ENCODE measurements at regions not wholly inside any gene's neighbourhood (a gene's known extent, or its start where the extent isn't known, plus 50 kb on each side); places are given as distances from the start of the nearest gene placed in this dataset.

DNA sequence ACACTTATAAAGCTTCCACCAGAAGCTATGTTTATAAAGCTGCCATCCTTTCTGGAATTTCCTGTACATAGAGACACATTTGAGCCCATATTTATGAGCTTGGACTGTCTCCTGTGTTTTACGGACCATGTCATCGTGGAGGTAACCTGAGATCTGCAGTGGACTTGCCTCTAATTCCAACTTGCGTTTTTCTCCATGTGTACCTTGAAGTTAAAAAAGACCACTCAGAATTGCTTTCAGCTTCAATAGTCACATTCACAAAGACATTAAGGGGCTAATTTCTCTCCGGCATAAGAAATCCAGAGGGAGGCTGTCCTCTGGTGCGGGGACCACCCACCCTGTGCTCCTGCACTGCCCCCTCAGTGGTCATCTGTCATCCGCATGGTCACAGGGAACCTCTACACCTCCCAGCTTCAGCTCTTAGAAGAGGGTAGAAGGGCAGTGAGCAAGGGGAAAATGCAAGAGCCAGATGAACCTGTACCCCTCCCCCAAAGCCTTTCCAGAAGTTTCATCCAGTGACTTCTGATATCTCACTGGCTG, 521.4 kb upstream of the CAMK1G start:
- no peaks in the 10 kb centered on the region for H3K9me3 Mint-ChIP-seq
- ATAC-seq (no peak), DNase-seq (ENCODE audit: low spot score in 2 of 2) (no peak)
- H3K27ac Mint-ChIP-seq: no peak overlapping the region
- H3K36me3 Mint-ChIP-seq: no peaks in the 10 kb centered on the region

DNA sequence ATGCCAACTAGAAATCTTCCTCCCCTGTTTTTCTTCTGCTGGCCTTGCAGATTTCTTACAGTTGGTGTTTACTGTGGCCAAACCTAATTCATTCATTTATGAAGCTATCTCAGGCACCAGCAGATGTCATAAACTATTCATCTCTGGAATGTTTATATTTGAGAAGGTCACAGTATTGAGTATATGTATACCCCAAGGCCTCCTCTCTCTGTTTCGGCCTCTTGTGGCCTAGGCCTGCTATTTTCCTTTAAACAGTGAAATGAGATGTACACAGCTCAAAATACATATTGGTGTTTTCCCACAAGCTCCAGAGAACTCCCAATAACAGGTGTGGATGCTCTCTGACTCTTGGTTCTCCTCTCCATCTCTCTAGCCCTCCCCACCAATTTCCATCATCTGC, 520.7 kb upstream of the CAMK1G start:
- no peak overlapping the region for H3K27ac Mint-ChIP-seq
- no peaks in the 10 kb centered on the region for H3K36me3 Mint-ChIP-seq
- DNase-seq (ENCODE audit: low spot score in 2 of 2): no peak
- no peaks in the 10 kb centered on the region for H3K9me3 Mint-ChIP-seq
- no peak for ATAC-seq

DNA sequence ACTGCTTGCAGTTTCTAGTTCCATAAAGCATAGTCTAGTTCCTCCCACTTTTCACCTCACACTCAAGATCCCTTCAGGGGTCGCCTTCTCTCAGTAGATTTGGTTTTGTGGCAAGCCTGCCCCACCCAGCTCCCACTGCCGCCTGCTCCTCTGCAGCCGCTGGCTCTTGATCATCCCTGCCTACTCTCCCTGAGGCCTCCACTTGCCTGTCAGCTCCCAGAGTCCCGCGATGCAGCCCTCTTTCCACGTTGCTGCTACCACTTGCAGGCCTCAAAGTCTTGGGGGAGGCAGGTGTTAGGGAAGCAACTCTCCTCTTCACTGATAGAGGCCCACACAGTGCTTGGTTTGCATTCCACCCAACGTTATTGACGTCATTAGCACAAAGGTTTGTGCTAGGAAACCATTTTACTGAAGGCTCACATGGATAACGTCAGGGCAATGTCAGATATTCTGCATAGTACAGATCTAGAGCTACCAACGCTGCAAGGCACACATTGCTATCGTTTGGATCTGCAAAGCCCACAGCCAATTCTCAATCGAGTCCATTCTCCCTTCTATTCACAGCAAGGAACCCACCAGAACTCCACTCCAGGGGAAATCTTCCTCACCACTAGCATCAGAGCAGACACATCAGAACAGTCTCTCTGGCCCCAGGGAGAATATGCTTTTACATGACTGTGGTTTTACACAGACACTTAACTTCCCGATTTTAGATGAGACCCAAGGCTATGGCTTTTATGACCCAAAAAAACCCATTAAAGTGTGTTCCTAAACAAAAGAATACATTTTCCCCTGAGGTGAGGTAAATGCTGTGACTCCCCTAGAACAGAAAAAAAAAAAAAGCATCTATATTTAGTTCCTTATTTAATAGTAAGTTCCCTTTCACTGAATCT, 519.5 kb upstream of the CAMK1G start:
- no peak overlapping the region for H3K27ac Mint-ChIP-seq
- ATAC-seq (no peak), DNase-seq (ENCODE audit: low spot score in 2 of 2) (no peak)

DNA sequence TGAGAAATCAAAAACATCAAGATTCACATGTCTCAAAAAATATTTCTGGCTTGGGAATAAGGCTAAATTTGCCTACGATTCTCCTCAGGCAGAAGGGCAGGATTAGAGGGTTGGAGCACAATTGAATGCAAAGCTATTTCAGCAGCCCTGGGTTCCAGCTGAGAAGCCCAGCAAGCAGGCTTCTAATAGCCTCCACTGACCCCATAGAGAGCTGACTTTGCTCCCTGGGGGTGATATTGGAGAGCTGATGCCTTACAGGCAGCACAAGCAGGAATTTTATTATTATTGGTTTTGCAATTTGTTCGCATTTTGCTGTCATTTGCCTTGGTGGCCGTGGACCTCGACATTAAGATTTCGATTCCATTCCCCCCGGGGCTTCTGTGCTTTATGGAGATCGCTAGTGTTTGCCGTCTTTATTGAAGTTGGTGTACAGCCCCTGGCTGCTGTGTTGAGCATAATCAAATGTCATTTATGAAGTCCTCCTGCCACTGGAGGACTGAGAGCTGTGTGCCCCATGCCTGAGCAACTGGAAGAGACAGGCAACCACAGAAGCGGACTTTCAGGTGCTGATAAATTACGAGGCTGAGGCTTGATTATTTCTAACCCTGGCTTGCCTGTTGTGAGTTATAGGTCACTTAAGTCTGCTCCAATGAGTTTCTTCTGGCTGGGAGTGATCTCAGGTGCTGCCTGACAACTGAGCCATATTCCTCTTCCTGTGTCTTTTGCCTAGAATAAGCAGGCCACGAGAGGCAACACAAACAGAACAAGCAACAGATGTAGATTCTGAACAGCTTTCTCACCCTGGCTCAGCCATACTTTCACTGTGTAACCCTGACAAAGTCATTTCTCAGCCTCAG, 518.4 kb upstream of the CAMK1G start:
- DNase-seq (ENCODE audit: low spot score in 2 of 2) (no peak), ATAC-seq (no peak)
- Mint-ChIP-seq H3K27ac (no peak overlapping the region), H3K36me3 (no peaks in the 10 kb centered on the region), H3K9me3 (no peaks in the 10 kb centered on the region)

More for the DNA sequence above, 519.5 kb upstream of the CAMK1G start:
- no peaks in the 10 kb centered on the region for H3K9me3 Mint-ChIP-seq
- H3K36me3 Mint-ChIP-seq: no peaks in the 10 kb centered on the region

DNA sequence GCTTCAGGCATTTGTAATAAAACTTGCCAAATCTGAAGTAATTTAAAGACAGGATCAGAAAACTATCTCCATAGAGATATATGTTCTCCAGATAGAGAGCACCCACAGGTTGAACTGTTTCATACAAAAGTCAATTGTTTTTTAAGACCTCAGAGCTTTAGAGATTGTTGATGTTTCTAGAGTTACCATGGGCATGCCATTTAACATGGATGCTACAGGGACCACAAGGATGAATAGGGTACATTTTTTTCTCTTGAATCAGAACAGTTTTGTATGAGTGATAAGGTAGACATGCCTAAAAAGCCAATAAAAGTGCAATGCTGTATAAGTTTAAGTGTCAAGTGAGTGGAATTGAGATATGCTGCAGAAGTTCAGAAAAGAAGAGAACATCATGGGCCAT, 511.0 kb upstream of the CAMK1G start:
- Mint-ChIP-seq H3K9me3 (no peaks in the 10 kb centered on the region), H3K27ac (no peak overlapping the region), H3K36me3 (no peaks in the 10 kb centered on the region)
- ATAC-seq (no peak), DNase-seq (ENCODE audit: low spot score in 2 of 2) (no peak)

DNA sequence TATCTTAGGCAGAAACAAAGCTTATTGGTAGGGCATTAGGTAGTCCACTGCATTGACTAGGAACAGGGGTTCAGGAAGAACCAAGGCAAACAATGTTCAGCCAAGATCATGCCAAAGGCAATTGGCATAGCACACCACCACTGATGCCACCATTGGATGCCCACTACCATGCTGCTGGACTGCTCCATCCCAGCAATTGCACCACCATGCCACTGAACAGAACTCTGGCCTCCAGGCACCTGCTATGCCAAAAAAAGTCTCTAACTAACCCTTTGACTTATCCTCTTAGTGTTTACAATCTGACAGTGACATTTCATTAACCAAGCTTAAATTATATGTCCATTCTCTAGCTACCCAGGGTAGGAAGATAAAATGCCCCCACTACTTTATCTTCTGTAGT, 509.6 kb upstream of the CAMK1G start:
- ATAC-seq (no peak), DNase-seq (ENCODE audit: low spot score in 2 of 2) (no peak)
- Mint-ChIP-seq H3K36me3 (no peaks in the 10 kb centered on the region), H3K9me3 (no peaks in the 10 kb centered on the region), H3K27ac (no peak overlapping the region)

DNA sequence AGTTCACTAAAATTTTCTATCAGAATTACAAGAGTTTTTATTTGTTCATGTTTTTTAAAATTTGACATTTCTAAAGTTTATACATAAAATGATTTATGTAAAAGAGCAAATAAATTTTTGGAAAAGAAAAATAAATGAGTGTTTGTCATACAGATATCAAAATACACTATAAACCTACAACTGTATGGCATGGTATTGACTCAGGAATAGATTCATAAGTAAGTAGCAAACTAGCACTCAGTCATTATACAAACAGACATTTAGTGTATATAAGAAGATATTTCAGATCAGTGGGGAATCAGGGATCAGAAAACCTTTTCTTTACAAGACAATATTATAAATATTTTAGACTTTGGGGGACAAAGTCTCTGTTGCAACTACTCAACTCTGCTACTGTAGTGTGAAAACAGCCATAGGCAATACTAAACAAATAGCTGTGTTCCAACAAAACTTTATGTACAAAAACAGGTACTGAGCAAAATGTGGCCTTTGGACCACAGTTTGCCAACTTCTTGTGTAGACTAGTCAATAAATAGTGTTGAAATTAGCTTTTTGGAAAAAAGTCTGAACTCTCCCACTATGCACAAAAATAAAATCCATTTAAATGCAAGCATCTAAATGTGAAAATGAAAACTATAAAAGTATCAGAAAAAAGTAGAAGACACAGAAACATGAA, 508.8 kb upstream of the CAMK1G start:
- Mint-ChIP-seq H3K36me3 (no peaks in the 10 kb centered on the region), H3K27ac (no peak overlapping the region), H3K9me3 (no peaks in the 10 kb centered on the region)
- DNase-seq (ENCODE audit: low spot score in 2 of 2) (no peak), ATAC-seq (no peak)

DNA sequence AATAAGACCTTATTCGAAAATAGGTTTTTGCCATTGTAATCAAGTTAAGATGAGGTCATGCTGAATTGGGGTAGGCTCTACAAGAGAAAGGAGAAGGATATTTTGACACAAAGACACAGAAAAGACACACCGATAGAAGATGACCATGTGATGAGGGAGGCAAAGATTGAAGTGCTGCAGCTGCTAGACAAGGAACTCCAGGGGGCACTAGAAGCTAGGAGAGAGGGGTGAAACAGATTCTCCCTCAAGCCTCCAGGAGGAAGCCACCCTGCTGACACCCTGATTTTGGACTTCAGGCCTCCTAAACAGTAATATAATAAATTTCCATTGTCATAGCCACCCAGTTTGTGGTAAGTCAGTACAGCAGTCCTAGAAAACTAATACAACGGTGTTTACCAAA, 506.8 kb upstream of the CAMK1G start:
- no peak for ATAC-seq
- Mint-ChIP-seq H3K9me3 (no peaks in the 10 kb centered on the region), H3K36me3 (no peaks in the 10 kb centered on the region), H3K27ac (no peak overlapping the region)
- DNase-seq (ENCODE audit: low spot score in 2 of 2): no peak

DNA sequence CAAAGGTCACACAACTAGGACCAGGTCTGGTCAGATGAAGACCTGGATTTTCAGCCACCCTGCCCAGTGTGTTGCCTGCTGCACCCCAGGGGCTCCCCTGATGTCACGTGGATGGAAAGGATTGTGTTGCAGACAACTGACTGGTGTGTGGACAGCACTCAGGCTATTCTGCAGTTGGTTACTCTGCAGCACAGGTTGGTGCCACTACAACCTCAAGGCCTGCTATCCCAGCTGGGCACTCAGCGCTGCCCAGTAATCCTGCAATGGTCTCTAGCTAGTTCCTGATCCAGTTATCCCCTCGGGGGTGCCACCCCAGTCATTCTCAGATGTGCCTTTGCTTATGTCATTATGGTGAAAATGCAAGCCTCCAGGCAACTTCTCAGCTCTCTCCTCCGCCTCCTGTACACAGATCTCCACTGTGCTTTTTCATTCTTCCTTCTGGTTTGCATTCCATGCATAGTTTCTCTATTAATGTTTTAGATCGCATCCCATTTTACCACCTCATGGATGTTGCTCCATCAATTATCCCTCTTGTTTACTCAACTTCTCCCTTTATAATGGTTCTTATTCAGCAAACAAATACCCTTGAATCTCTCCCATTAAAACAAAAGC, 503.2 kb upstream of the CAMK1G start:
- H3K36me3 Mint-ChIP-seq: no peaks in the 10 kb centered on the region
- H3K27ac Mint-ChIP-seq: no peak overlapping the region
- ATAC-seq: no peak
- no peak for DNase-seq (ENCODE audit: low spot score in 2 of 2)
- no peaks in the 10 kb centered on the region for H3K9me3 Mint-ChIP-seq

DNA sequence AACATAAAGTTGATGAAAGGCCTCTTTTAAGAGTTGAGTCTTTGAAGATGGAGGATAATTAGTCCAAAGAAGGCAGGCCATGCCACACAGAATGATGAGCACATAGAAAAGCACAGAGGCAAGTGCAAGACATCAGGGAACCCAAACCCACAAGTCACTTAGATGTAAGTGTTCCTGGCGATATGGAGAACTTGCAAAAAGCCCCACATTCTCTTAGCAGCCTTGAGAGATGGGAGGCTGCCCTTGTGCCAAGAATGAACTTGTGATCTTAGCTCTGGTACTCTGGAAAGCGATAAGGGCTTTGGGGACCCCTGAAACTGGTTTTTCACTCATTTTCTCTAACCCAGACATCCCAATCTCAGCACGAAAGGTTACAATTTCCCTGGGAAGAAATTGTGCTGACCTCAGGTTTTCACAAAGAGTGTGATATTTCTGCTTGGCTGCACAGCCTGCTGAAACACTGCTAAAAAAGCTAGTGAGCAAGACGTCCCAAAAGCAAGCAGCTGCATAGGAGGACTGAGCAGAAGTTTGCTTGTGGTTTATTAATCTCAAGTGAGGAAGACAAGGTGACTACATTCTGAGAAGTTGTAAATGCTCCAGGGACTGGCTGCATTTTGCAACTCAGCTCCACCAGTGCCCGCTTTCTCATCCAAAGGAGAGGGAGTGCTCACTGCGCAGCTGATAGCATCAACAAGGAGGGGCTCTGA, 496.9 kb upstream of the CAMK1G start:
- no peak for DNase-seq (ENCODE audit: low spot score in 2 of 2)
- Mint-ChIP-seq H3K27ac (no peak overlapping the region), H3K36me3 (no peaks in the 10 kb centered on the region), H3K9me3 (peaks cover 0 to 4% of the 10 kb centered on the region in 2 donors)
- ATAC-seq: no peak

DNA sequence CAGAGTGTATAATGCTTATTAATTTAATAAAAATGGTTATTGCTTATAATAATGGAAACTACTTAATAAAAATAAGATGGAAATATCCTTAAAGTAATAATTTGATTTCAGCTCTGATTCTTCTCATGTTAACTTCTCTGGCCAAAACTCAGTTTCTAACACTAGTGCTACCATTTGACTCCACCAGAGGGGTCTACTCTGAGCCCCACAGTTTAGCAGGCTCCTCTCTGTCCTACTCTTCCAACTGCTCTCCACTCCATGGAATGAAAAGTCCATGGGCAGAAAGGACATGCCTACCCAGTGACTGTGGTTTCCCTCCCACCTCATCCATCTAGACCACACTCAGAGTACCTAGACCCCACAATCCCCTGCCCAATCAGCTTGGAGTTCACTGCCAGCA, 489.1 kb upstream of the CAMK1G start:
- Mint-ChIP-seq H3K36me3 (no peaks in the 10 kb centered on the region), H3K27ac (no peak overlapping the region), H3K9me3 (peaks cover 0 to 4% of the 10 kb centered on the region in 2 donors)
- ATAC-seq (no peak), DNase-seq (ENCODE audit: low spot score in 2 of 2) (no peak)

DNA sequence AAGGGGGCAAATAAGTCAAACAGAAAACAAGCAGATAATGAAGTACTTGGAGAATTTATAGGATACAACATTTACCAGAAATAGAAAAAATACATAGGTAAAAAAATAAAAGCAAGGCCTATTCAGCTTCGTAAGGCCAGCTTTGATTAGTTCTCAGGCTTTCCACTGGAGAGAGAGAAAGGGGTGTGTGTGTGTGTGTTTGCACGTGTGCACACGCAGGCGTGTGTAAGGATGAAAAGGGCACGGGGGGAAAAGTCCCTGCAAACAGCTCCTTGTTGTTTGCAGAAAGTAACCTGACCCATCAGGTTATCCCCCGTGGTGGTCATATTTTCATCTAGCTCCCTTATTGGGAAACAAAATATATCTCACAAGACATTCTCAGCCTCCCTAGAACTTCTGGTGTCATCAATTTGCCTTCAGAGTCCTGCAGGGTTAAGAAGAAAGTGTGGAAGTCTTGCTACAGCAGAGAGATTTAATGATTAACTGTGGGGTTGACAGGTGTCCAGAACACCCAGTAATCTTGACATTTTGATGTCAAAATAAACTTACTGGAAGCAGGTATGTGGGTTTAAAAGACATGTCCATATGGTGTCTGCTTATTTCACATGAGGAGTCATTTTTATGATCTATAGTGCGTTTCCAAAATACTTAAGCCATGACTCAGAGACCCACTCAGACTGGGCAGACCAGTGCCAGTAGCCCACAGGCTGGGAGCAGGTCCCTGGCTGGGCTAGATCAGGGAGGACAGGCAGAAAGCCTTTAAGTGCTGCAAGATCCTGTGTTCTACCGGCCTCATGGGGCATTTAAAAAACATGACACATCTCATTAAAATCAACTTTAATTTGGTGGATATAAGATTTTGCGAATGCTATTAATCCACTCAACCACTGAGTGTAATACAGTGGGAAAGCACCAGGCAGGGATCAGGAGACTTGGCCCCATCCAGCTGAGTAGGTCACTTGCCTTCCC, 487.6 kb upstream of the CAMK1G start:
- ATAC-seq: no peak
- no peaks in the 10 kb centered on the region for H3K9me3 Mint-ChIP-seq
- H3K27ac Mint-ChIP-seq: no peak overlapping the region

DNA sequence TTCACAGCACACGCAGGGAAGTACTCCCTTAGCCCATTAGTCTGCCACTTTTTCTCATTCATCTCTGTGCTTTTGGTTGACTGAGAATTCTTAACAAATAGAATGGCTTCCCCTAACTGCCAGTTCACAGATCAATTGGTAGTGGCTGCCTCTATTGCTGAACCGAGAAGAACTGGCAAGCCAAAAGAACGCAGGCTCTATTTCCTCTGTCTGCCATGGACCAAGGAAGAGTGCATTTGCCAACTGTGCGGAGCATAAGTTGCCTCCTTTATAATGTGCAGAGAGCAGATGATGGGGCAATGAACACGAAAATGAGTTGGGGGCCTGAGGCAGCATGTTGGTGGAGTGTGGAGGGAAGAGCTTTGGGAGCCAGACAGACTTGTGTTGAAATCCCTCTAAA, 483.1 kb upstream of the CAMK1G start:
- Mint-ChIP-seq H3K36me3 (no peaks in the 10 kb centered on the region), H3K9me3 (no peaks in the 10 kb centered on the region), H3K27ac (no peak overlapping the region)
- DNase-seq (ENCODE audit: low spot score in 2 of 2): no peak
- ATAC-seq: no peak

More for the DNA sequence above, 487.6 kb upstream of the CAMK1G start:
- DNase-seq (ENCODE audit: low spot score in 2 of 2): no peak
- H3K36me3 Mint-ChIP-seq: no peaks in the 10 kb centered on the region

DNA sequence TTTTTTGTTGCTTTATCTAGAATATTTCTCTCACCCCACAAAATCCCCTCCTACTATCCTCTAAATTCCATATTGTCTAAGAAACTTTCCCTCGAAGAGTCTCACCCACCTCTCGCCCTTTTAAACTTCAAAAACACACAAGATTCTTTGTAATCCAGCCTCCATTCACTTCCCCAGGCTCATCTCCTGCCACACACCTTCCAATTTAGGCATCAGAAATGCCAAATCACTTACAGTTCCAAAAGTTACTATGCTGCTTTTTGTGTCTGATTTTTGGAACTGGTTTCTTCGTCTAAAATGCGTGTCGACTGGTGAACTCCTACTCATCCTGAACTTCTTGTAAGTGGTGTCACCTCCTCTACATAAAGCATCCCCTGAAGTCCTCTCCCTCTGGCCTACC, 482.4 kb upstream of the CAMK1G start:
- Mint-ChIP-seq H3K9me3 (no peaks in the 10 kb centered on the region), H3K36me3 (no peaks in the 10 kb centered on the region)
- no peak for ATAC-seq

DNA sequence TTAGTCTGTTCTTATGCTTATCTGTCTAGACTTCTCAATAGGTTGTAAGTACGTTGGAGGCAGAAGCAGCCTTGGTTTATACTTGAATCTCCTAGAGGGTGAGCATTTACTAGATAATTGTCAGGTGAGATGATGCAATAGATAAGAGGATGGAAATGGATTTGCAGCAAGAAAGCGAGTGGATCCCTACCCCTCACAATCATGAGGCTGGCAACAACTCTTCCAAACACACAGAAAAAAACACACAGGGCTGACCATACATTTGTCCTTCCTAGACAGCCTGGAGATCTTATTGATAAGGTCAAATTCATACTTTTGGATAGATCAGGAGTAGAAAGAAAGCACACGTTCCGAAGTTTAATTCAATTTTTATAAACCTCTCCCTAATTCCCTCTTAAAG, 481.4 kb upstream of the CAMK1G start:
- no peak overlapping the region for H3K27ac Mint-ChIP-seq
- DNase-seq (ENCODE audit: low spot score in 2 of 2) (no peak), ATAC-seq (no peak)
- no peaks in the 10 kb centered on the region for H3K36me3 Mint-ChIP-seq
- H3K9me3 Mint-ChIP-seq: no peaks in the 10 kb centered on the region

More for the DNA sequence above, 482.4 kb upstream of the CAMK1G start:
- H3K27ac Mint-ChIP-seq: no peak overlapping the region
- no peak for DNase-seq (ENCODE audit: low spot score in 2 of 2)

Measured in activated naive CD4-positive, alpha-beta T cell treated with anti-CD3 and anti-CD28 coated beads, Interleukin-2, amount 50 U/mL, for 72 hours (primary cell).